ENCODE measurements at regions not wholly inside any gene's neighbourhood (a gene's known extent, or its start where the extent isn't known, plus 50 kb on each side); places are given as distances from the start of the nearest gene placed in this dataset.

DNA sequence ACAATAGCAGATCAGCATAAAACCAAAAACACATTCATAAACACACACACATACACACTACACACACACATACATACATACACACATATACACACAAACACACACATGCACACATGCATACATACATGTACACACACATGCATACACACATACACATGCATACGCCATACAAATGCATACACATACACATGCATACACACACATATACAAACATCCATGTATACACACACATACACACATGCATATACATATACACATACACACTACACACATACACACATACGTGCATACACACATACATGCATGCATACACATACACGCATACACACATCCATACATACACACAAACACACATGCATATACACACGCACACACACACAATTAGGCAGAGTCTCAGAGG lies 490.1 kb downstream of the TNS1 start:
- DNase-seq (ENCODE audit: low read depth) (no peak), FAIRE-seq (peak; percentile 13)
- peaks cover 8% of the 10 kb centered on the region for H3K4me1 ChIP-seq (ENCODE audit: insufficient read depth, low read length)
- no peaks in the 10 kb centered on the region for H3K9me3 Mint-ChIP-seq (ENCODE audit: unreplicated experiment)
- no peaks in the 10 kb centered on the region for H3K27me3 ChIP-seq (ENCODE audit: insufficient read depth, low read length)
- no peak overlapping the region for H2AFZ ChIP-seq (ENCODE audit: low read depth, low read length)
- TF ChIP-seq EZH2 (IDR thresholded peaks at IDR 0.05; ENCODE audit: insufficient read depth, low read length) (no peak), CTCF (IDR thresholded peaks at IDR 0.05; ENCODE audit: insufficient read depth, low read depth, low read length) (no peak)
- no peak overlapping the region for H3K4me3 Mint-ChIP-seq (ENCODE audit: unreplicated experiment)
- H3K27ac ChIP-seq (ENCODE audit: low read depth, low read length) = no peak overlapping the region
- no peaks in the 10 kb centered on the region for H3K36me3 Mint-ChIP-seq (ENCODE audit: low read depth, unreplicated experiment)
- no peaks in the 10 kb centered on the region for H3K36me3 ChIP-seq (ENCODE audit: insufficient read depth, low read length)
- no peaks in the 10 kb centered on the region for H3K9me3 ChIP-seq (ENCODE audit: insufficient read depth, low read depth, low read length)
- H3K4me2 ChIP-seq (ENCODE audit: low read length) = peak overlapping the region; percentile 3
- no peak overlapping the region for H3K4me3 ChIP-seq (ENCODE audit: insufficient read depth, low read depth, low read length)
- H3K4me1 Mint-ChIP-seq (ENCODE audit: low read depth, unreplicated experiment) = peaks cover 33% of the 10 kb centered on the region
- H3K9ac ChIP-seq (ENCODE audit: low read length) = no peak overlapping the region
- H3K79me2 ChIP-seq (ENCODE audit: insufficient read depth, low read length) = no peaks in the 10 kb centered on the region
- no peak overlapping the region for H3K27ac Mint-ChIP-seq (ENCODE audit: unreplicated experiment)
- H4K20me1 ChIP-seq (ENCODE audit: insufficient read depth, low read length) = no peaks in the 10 kb centered on the region
- H3K27me3 Mint-ChIP-seq (ENCODE audit: low read depth, unreplicated experiment) = no peaks in the 10 kb centered on the region

DNA sequence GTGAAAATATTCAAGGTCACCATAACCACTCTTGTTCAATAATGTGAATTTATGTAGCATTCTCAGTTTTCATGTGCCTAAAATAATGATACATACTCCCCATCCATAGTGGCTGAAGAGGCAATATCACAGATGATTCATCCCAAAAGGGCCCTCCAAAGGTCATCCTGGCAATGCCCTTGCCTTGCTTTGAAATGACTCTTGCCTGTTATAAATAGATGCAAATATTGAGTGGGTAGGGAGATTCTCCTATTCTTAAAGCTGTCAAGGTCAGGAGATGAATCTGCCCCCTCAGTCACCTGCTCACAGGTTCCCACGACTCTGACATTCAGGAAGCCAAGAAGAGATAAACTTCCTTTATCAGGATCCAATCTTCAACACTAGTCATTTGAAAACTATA lies 490.5 kb downstream of the TNS1 start:
- Histone ChIP-seq H3K4me1 (ENCODE audit: insufficient read depth, low read length) (peaks cover 8% of the 10 kb centered on the region), H3K4me2 (ENCODE audit: low read length) (no peak overlapping the region), H3K27ac (ENCODE audit: low read depth, low read length) (no peak overlapping the region), H3K36me3 (ENCODE audit: insufficient read depth, low read length) (no peaks in the 10 kb centered on the region), H4K20me1 (ENCODE audit: insufficient read depth, low read length) (no peaks in the 10 kb centered on the region), H3K79me2 (ENCODE audit: insufficient read depth, low read length) (no peaks in the 10 kb centered on the region), H3K27me3 (ENCODE audit: insufficient read depth, low read length) (no peaks in the 10 kb centered on the region), H2AFZ (ENCODE audit: low read depth, low read length) (no peak overlapping the region), H3K9ac (ENCODE audit: low read length) (no peak overlapping the region), H3K9me3 (ENCODE audit: insufficient read depth, low read depth, low read length) (no peaks in the 10 kb centered on the region), H3K4me3 (ENCODE audit: insufficient read depth, low read depth, low read length) (no peak overlapping the region)
- Mint-ChIP-seq H3K9me3 (ENCODE audit: unreplicated experiment) (no peaks in the 10 kb centered on the region), H3K27me3 (ENCODE audit: low read depth, unreplicated experiment) (no peaks in the 10 kb centered on the region), H3K27ac (ENCODE audit: unreplicated experiment) (no peak overlapping the region), H3K36me3 (ENCODE audit: low read depth, unreplicated experiment) (no peaks in the 10 kb centered on the region), H3K4me1 (ENCODE audit: low read depth, unreplicated experiment) (peaks cover 33% of the 10 kb centered on the region), H3K4me3 (ENCODE audit: unreplicated experiment) (no peak overlapping the region)
- FAIRE-seq (no peak), DNase-seq (ENCODE audit: low read depth) (no peak)
- TF ChIP-seq EZH2 (IDR thresholded peaks at IDR 0.05; ENCODE audit: insufficient read depth, low read length) = no peak
- no peak for TF ChIP-seq CTCF (IDR thresholded peaks at IDR 0.05; ENCODE audit: insufficient read depth, low read depth, low read length)

GRCh38 chr2:217511850-217512249 lies 490.9 kb downstream of the TNS1 start:
- H3K36me3 ChIP-seq (ENCODE audit: insufficient read depth, low read length) = no peaks in the 10 kb centered on the region
- H3K9ac ChIP-seq (ENCODE audit: low read length) = no peak overlapping the region
- H4K20me1 ChIP-seq (ENCODE audit: insufficient read depth, low read length) = no peaks in the 10 kb centered on the region
- H2AFZ ChIP-seq (ENCODE audit: low read depth, low read length) = no peak overlapping the region
- Mint-ChIP-seq H3K36me3 (ENCODE audit: low read depth, unreplicated experiment) (no peaks in the 10 kb centered on the region), H3K9me3 (ENCODE audit: unreplicated experiment) (no peaks in the 10 kb centered on the region), H3K4me1 (ENCODE audit: low read depth, unreplicated experiment) (peaks cover 33% of the 10 kb centered on the region), H3K27me3 (ENCODE audit: low read depth, unreplicated experiment) (no peaks in the 10 kb centered on the region), H3K4me3 (ENCODE audit: unreplicated experiment) (no peak overlapping the region), H3K27ac (ENCODE audit: unreplicated experiment) (no peak overlapping the region)
- H3K27ac ChIP-seq (ENCODE audit: low read depth, low read length) = no peak overlapping the region
- DNase-seq (ENCODE audit: low read depth) (no peak), FAIRE-seq (no peak)
- TF ChIP-seq CTCF (IDR thresholded peaks at IDR 0.05; ENCODE audit: insufficient read depth, low read depth, low read length) (no peak), EZH2 (IDR thresholded peaks at IDR 0.05; ENCODE audit: insufficient read depth, low read length) (no peak)
- no peaks in the 10 kb centered on the region for H3K79me2 ChIP-seq (ENCODE audit: insufficient read depth, low read length)
- H3K4me1 ChIP-seq (ENCODE audit: insufficient read depth, low read length) = peaks cover 8% of the 10 kb centered on the region
- no peaks in the 10 kb centered on the region for H3K27me3 ChIP-seq (ENCODE audit: insufficient read depth, low read length)
- H3K4me3 ChIP-seq (ENCODE audit: insufficient read depth, low read depth, low read length) = no peak overlapping the region
- H3K4me2 ChIP-seq (ENCODE audit: low read length) = no peak overlapping the region
- H3K9me3 ChIP-seq (ENCODE audit: insufficient read depth, low read depth, low read length) = no peaks in the 10 kb centered on the region
